CD4-positive, alpha-beta T cell (primary cell): ENCODE measurements at regions not wholly inside any gene's neighbourhood (a gene's known extent, or its start where the extent isn't known, plus 50 kb on each side); places are given as distances from the start of the nearest gene placed in this dataset.

Experiments
- ATAC-seq: fragments of 200-7000 bp; cut with Tn5 transposase; one replicate; pipeline ENCODE4 v1.10.0; 2022; ENCODE audit warnings: mild to moderate bottlenecking; ENCODE audit not compliant: poor library complexity
- CTCF ChIA-PET: fragments of 350-600 bp; sonication (Branson Sonifier 250); formaldehyde crosslinking; loops from one replicate; lab custom pipeline; 2021; ENCODE audit warnings: antibody characterized with exemption, inconsistent platforms; lab: Charles Lee
- POLR2A ChIA-PET: fragments of 350-600 bp; sonication (Branson Sonifier 250); formaldehyde crosslinking; loops from one replicate; lab custom pipeline; 2021; ENCODE audit warnings: antibody characterized with exemption, inconsistent platforms; lab: Charles Lee
- DNase-seq, 14 experiments: peaks; one replicate each; pipeline ENCODE4 v3.0.0-alpha.2; 2013 to 2020; ENCODE audit warnings: mixed read lengths in 2 of 14
- H3K27ac ChIP-seq, 2 donors: one replicate each; pipeline versions ENCODE4 v1.5.1 to v1.7.0; 2013; ENCODE audit warnings: low read length in 2 of 2, low read depth in 1 of 2, mild to moderate bottlenecking in 1 of 2
- H3K27me3 ChIP-seq, 2 experiments: 1 replicate in 1 of 2; 2 replicates in 1 of 2; pipeline versions ENCODE4 v1.6.1 to v1.7.0; 2013; ENCODE audit warnings: low read length in 2 of 2, control low read depth in 1 of 2, mild to moderate bottlenecking in 1 of 2, moderate library complexity in 1 of 2; ENCODE audit not compliant: insufficient read depth in 2 of 2, control insufficient read depth in 1 of 2
- H3K36me3 ChIP-seq: one replicate; pipeline ENCODE4 v1.6.1; 2013; ENCODE audit warnings: low read length, control low read depth; ENCODE audit not compliant: insufficient read depth
- H3K4me1 ChIP-seq: one replicate; pipeline ENCODE4 v1.6.1; 2013; ENCODE audit warnings: low read length, control low read depth; ENCODE audit not compliant: insufficient read depth
- H3K4me3 ChIP-seq: one replicate; pipeline ENCODE4 v1.5.1; 2013; ENCODE audit warnings: mild to moderate bottlenecking, low read length, moderate library complexity
- H3K9me3 ChIP-seq, 2 experiments: 1 replicate in 1 of 2; 2 replicates in 1 of 2; pipeline versions ENCODE4 v1.6.1 to v1.7.0; 2013; ENCODE audit warnings: low read length in 2 of 2, mild to moderate bottlenecking in 2 of 2, control low read depth in 1 of 2, moderate library complexity in 1 of 2; ENCODE audit not compliant: control insufficient read depth in 1 of 2, insufficient read depth in 1 of 2
- H3K27ac Mint-ChIP-seq: one replicate; pipeline ENCODE4 v1.8.0; 2020; ENCODE audit warnings: mixed read lengths
- H3K27me3 Mint-ChIP-seq: one replicate; pipeline ENCODE4 v1.8.0; 2021; ENCODE audit warnings: mixed read lengths
- H3K36me3 Mint-ChIP-seq: one replicate; pipeline ENCODE4 v1.8.0; 2021; ENCODE audit warnings: low read depth, mixed read lengths
- H3K4me1 Mint-ChIP-seq: one replicate; pipeline ENCODE4 v1.8.0; 2021; ENCODE audit warnings: low read depth, mixed read lengths
- H3K4me3 Mint-ChIP-seq: one replicate; pipeline ENCODE4 v1.8.0; 2020; ENCODE audit warnings: mild to moderate bottlenecking, mixed read lengths
- H3K9me3 Mint-ChIP-seq: one replicate; pipeline ENCODE4 v1.8.0; 2020; ENCODE audit warnings: mixed read lengths
- CTCF ChIP-seq: fragments of 200-600 bp; IDR thresholded peaks from one replicate; pipeline ENCODE4 v1.8.0; 2022; ENCODE audit warnings: antibody characterized with exemption, mild to moderate bottlenecking
- intact Hi-C, 2 experiments: fragments of 100-400 bp; cut with DNase I in 1 of 2; cut with micrococcal nuclease in 1 of 2; formaldehyde crosslinking; loops; one replicate each; pipeline versions ENCODE4 v1.15.1 to v1.9.0; 2023 to 2025; cut with DNase I, micrococcal nuclease

GRCh38 chr3:107929088-107929487 is 161.7 kb downstream of the CD47 start:
- ATAC-seq: no peak
- no peak for DNase-seq
- ChIA-PET CTCF (no interaction called here), POLR2A (no interaction called here)
- Histone ChIP-seq H3K9me3 (peaks cover 0 to 6% of the 10 kb centered on the region in 2 experiments), H3K4me3 (no peak overlapping the region), H3K27me3 (peaks cover 0 to 6% of the 10 kb centered on the region in 2 experiments), H3K4me1 (peaks cover 16% of the 10 kb centered on the region), H3K27ac (no peak overlapping the region), H3K36me3 (no peaks in the 10 kb centered on the region)
- intact Hi-C loops: loop anchor here (5.0 to 10.0 kb wide), 4 partner anchors 257 to 548 kb away; partner anchors contain the start of gene IFT57 (in 1 of the 2)
- no peaks in the 10 kb centered on the region for H3K36me3 Mint-ChIP-seq
- no peak overlapping the region for H3K27ac Mint-ChIP-seq
- no peak for TF ChIP-seq CTCF
- peaks cover 3% of the 10 kb centered on the region for H3K9me3 Mint-ChIP-seq
- H3K27me3 Mint-ChIP-seq: no peaks in the 10 kb centered on the region
- H3K4me1 Mint-ChIP-seq: peaks cover 14% of the 10 kb centered on the region
- no peak overlapping the region for H3K4me3 Mint-ChIP-seq

GRCh38 chr3:107928084-107928445 is 162.8 kb downstream of the CD47 start:
- no peak overlapping the region for H3K27ac ChIP-seq
- H3K4me3 ChIP-seq: peak overlapping the region; percentile 68
- H3K9me3 ChIP-seq: no peaks in the 10 kb centered on the region
- intact Hi-C loops: loop anchor here (5.0 to 10.0 kb wide), 4 partner anchors 256 to 549 kb away; partner anchors contain the start of gene IFT57 (in 1 of the 2)
- peak; percentile 27 for ATAC-seq
- H3K27me3 Mint-ChIP-seq: peaks cover 4% of the 10 kb centered on the region
- no peaks in the 10 kb centered on the region for H3K36me3 ChIP-seq
- peak overlapping the region; percentile 91 for H3K4me3 Mint-ChIP-seq
- H3K4me1 Mint-ChIP-seq: peaks cover 14% of the 10 kb centered on the region
- ChIA-PET POLR2A (interaction anchor here (0.8 to 2.0 kb wide), 9 partner anchors 23 to 692 kb away, joined by 3 to 12 read pairs (median 4); partner anchors contain the start of gene IFT57), CTCF (interaction anchor here (0.7 to 2.3 kb wide), 10 partner anchors 10 to 698 kb away, joined by 3 to 10 read pairs (median 3); no protein-coding TSS in a partner anchor)
- H3K36me3 Mint-ChIP-seq: no peaks in the 10 kb centered on the region
- H3K27me3 ChIP-seq: peaks cover 0 to 6% of the 10 kb centered on the region in 2 experiments
- peaks cover 1% of the 10 kb centered on the region for H3K9me3 Mint-ChIP-seq
- peaks cover 16% of the 10 kb centered on the region for H3K4me1 ChIP-seq
- no peak overlapping the region for H3K27ac Mint-ChIP-seq
- TF ChIP-seq CTCF: no peak
- DNase-seq: peak in 3 of 14 experiments; percentile 22 to 35 (median 23)

- Mint-ChIP-seq H3K36me3 (no peaks in the 10 kb centered on the region), H3K9me3 (no peaks in the 10 kb centered on the region), H3K4me1 (peaks cover 14% of the 10 kb centered on the region), H3K27ac (no peak overlapping the region), H3K4me3 (peak overlapping the region; percentile 91), H3K27me3 (peaks cover 4% of the 10 kb centered on the region)
- DNase-seq (peak; percentile 37 to 83 (median 56)), ATAC-seq (peak; percentile 90)
- intact Hi-C loops: loop anchor here (1.0 to 10.0 kb wide), 6 partner anchors 255 to 691 kb away; partner anchors contain the start of gene IFT57 (in 1 of the 2)
- Histone ChIP-seq H3K27ac (no peak overlapping the region), H3K36me3 (no peaks in the 10 kb centered on the region), H3K4me3 (peak overlapping the region; percentile 68), H3K9me3 (no peaks in the 10 kb centered on the region), H3K27me3 (peaks cover 0 to 6% of the 10 kb centered on the region in 2 experiments), H3K4me1 (peaks cover 16% of the 10 kb centered on the region)
- TF ChIP-seq CTCF: peak; percentile 94
- POLR2A ChIA-PET: interaction anchor here (0.5 to 2.0 kb wide), 12 partner anchors 22 to 691 kb away, joined by 3 to 12 read pairs (median 4); partner anchors contain the start of gene IFT57
- CTCF ChIA-PET: interaction anchor here (0.7 to 2.3 kb wide), 10 partner anchors 10 to 697 kb away, joined by 3 to 10 read pairs (median 3); no protein-coding TSS in a partner anchor
Measured at GRCh38 chr3:107927361-107928083, 163.3 kb downstream of the CD47 start.
